Activated B cell treated with CpG ODN at 0.5 μM for 24 hours (primary cell): ENCODE measurements at regions not wholly inside any gene's neighbourhood (a gene's known extent, or its start where the extent isn't known, plus 50 kb on each side); places are given as distances from the start of the nearest gene placed in this dataset.

ENCODE experiments used
- ATAC-seq: fragments of 200-7000 bp; cut with Tn5 transposase; one replicate; pipeline ENCODE4 v1.10.0; 2021; ENCODE audit warnings: low read depth, mild to moderate bottlenecking, moderate library complexity
- CTCF ChIA-PET: fragments of 350-600 bp; sonication (Branson Sonifier 250); formaldehyde crosslinking; loops from one replicate; lab custom pipeline; 2021; ENCODE audit warnings: antibody characterized with exemption; lab: Charles Lee
- POLR2A ChIA-PET: fragments of 350-600 bp; sonication (Branson Sonifier 250); formaldehyde crosslinking; loops from one replicate; lab custom pipeline; 2021; ENCODE audit warnings: antibody characterized with exemption; lab: Charles Lee
- DNase-seq: peaks from one replicate; pipeline ENCODE4 v3.0.0; 2022
- H3K27ac Mint-ChIP-seq: one replicate; pipeline ENCODE4 v1.8.0; 2020; ENCODE audit warnings: mixed read lengths
- H3K27me3 Mint-ChIP-seq: one replicate; pipeline ENCODE4 v1.8.0; 2021; ENCODE audit warnings: mixed read lengths
- H3K36me3 Mint-ChIP-seq: one replicate; pipeline ENCODE4 v1.8.0; 2021; ENCODE audit warnings: low read depth, mixed read lengths
- H3K4me1 Mint-ChIP-seq: one replicate; pipeline ENCODE4 v1.8.0; 2021; ENCODE audit warnings: mixed read lengths
- H3K4me3 Mint-ChIP-seq: one replicate; pipeline ENCODE4 v1.8.0; 2020; ENCODE audit warnings: mild to moderate bottlenecking, mixed read lengths
- H3K9me3 Mint-ChIP-seq: one replicate; pipeline ENCODE4 v1.8.0; 2020; ENCODE audit warnings: mixed read lengths
- intact Hi-C: fragments of 100-400 bp; cut with micrococcal nuclease; formaldehyde crosslinking; loops from one replicate; pipeline ENCODE4 v1.15.1; 2024
- TF ChIP-seq, protein P1 (sequence below): fragments of 200-600 bp; IDR thresholded peaks from one replicate; pipeline ENCODE4 v1.8.0; 2022; ENCODE audit warnings: antibody characterized with exemption, mild to moderate bottlenecking

DNA sequence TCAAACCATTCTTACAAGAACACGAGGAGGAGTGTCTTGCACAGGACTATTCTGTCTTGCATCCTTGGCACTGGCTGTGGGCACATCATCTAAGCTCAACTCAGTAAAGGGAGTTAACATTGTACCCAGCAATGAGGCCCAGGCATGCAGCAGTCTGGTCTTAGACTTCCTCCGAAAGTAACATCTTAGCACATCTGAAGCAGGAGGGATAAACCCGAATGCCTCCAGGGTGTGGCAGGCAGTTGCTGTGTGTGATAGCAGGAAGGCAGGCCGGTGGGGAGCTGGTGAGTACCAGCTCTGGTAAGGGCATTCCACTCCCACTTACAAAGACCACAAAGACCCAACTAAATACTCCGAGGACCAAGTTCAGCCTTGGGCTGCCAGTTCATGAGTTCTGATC is 206.3 kb downstream of the TSN start:
- no peaks in the 10 kb centered on the region for H3K4me1 Mint-ChIP-seq
- POLR2A ChIA-PET, result no interaction called here
- TF ChIP-seq, protein P1, sequence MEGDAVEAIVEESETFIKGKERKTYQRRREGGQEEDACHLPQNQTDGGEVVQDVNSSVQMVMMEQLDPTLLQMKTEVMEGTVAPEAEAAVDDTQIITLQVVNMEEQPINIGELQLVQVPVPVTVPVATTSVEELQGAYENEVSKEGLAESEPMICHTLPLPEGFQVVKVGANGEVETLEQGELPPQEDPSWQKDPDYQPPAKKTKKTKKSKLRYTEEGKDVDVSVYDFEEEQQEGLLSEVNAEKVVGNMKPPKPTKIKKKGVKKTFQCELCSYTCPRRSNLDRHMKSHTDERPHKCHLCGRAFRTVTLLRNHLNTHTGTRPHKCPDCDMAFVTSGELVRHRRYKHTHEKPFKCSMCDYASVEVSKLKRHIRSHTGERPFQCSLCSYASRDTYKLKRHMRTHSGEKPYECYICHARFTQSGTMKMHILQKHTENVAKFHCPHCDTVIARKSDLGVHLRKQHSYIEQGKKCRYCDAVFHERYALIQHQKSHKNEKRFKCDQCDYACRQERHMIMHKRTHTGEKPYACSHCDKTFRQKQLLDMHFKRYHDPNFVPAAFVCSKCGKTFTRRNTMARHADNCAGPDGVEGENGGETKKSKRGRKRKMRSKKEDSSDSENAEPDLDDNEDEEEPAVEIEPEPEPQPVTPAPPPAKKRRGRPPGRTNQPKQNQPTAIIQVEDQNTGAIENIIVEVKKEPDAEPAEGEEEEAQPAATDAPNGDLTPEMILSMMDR, result no peak
- DNase-seq (no peak), ATAC-seq (no peak)
- H3K27me3 Mint-ChIP-seq, result peaks cover 3% of the 10 kb centered on the region
- H3K27ac Mint-ChIP-seq, result no peak overlapping the region
- no peaks in the 10 kb centered on the region for H3K9me3 Mint-ChIP-seq
- CTCF ChIA-PET, result no interaction called here
- no peak overlapping the region for H3K4me3 Mint-ChIP-seq
- no peaks in the 10 kb centered on the region for H3K36me3 Mint-ChIP-seq
- intact Hi-C loops, result no loop called here

DNA sequence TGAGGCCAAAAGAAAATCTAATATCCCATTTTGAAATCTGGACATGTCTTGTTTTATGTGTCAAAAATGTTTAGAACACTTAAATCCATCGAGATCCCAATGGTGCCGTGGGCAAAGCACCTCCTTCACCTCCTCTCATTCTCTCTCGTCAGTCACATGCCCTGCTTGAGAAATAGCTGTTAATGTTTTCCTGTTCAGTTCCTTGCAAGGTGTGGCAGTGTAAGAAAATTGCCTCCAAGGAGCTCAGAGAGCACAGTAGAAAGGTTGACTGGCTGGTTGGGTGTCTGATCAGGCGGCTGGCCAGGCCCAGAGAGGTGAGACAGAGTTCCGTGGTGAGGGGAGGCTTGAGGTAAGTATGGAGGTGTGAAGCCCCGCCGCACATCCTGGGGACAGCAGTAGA is 210.2 kb downstream of the TSN start:
- Mint-ChIP-seq H3K36me3 (no peaks in the 10 kb centered on the region), H3K4me3 (no peak overlapping the region), H3K27ac (no peak overlapping the region), H3K27me3 (no peaks in the 10 kb centered on the region), H3K9me3 (no peaks in the 10 kb centered on the region), H3K4me1 (no peaks in the 10 kb centered on the region)
- CTCF ChIA-PET, result no interaction called here
- no peak for ATAC-seq
- POLR2A ChIA-PET, result no interaction called here
- no peak for DNase-seq
- TF ChIP-seq, protein P1, result no peak
- intact Hi-C loops, result no loop called here

DNA sequence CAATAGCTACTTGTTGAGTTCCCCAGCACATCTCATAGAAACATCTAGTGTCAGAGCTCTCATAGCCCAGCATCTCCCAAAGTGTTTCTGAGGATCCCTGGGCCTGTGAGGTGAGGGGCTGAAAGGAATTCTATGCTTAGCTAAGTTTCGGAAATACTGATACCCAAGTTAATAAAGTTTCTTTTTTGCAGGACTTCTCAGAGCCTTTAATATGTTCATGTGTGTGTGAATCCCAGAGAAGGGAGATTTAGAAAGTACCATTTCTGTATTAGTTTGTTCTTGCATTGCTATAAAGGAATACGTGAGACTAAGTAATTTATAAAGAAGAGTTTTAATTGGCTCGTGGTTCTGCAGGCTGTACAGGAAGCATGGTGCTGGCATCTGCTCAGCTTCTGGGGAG is 211.2 kb downstream of the TSN start:
- Mint-ChIP-seq H3K36me3 (no peaks in the 10 kb centered on the region), H3K27me3 (no peaks in the 10 kb centered on the region), H3K4me1 (no peaks in the 10 kb centered on the region), H3K9me3 (no peaks in the 10 kb centered on the region), H3K27ac (no peak overlapping the region), H3K4me3 (no peak overlapping the region)
- no peak for DNase-seq
- POLR2A ChIA-PET, result no interaction called here
- CTCF ChIA-PET, result no interaction called here
- intact Hi-C loops, result no loop called here
- ATAC-seq, result no peak
- TF ChIP-seq, protein P1, result no peak

DNA sequence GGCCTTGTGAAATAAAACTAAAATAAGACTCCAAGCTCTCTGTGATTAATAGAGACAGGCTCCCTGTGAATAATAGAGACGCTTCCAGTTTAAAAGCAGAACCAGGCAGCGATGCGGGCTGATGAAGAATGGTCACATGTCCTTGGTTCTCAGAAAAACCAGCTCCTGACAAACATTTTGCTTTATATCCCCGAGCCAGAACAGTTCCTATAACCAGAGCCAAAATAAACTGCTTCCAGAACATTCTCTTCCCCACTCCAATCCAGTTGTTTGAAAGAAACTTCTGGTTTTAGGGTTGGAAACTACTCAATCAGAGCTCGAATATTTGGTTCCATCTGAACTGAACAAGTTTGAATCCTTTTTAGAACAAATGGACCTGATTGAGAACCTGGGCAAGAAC is 213.7 kb downstream of the TSN start:
- CTCF ChIA-PET, result no interaction called here
- no peak overlapping the region for H3K4me3 Mint-ChIP-seq
- POLR2A ChIA-PET, result no interaction called here
- ATAC-seq (no peak), DNase-seq (no peak)
- no peaks in the 10 kb centered on the region for H3K9me3 Mint-ChIP-seq
- intact Hi-C loops, result no loop called here
- H3K27me3 Mint-ChIP-seq, result no peaks in the 10 kb centered on the region
- no peaks in the 10 kb centered on the region for H3K36me3 Mint-ChIP-seq
- no peak overlapping the region for H3K27ac Mint-ChIP-seq
- TF ChIP-seq, protein P1, result no peak
- no peaks in the 10 kb centered on the region for H3K4me1 Mint-ChIP-seq

DNA sequence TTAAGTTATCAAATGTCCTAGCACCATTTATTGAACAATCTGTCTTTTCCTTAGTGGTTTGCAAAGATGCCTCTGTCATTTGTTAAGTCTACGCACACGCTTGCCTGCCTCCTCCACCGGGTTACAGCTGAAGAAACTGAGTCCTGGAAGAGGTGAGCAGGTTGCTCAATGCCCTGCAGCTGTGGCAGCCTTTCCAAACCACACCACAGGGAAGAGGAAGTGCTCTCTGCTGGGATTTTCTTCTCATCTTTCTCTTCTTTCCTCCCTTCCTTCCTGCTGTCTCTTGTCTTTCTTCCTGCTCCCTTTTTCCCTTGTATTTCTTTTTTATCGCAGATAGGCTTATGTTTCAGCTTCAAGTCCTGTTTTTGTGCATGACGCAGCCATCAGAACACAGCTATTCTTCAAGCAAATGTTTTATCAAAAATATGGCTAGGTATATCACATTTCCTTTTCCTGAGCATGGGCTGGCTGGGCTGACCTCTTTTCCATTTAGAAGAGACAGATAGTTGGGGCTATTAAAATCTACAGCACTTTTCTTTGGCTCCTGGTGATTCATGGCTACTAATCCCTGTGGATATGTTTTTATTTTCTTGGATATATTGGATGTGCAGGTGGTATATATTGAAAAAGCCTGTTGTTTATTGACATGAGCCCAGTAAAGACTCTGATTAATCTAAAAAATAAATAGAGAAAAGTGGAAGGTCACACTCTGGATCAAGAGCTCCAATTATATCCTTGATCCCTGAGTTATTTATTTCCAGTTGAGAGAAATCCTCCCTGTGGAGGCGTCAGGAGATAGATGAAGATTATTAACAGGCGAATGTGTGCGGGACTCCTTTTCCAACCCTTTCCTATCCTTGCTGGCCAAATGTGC is 214.6 kb downstream of the TSN start:
- POLR2A ChIA-PET, result no interaction called here
- H3K4me3 Mint-ChIP-seq, result no peak overlapping the region
- H3K36me3 Mint-ChIP-seq, result no peaks in the 10 kb centered on the region
- no peaks in the 10 kb centered on the region for H3K4me1 Mint-ChIP-seq
- ATAC-seq (no peak), DNase-seq (no peak)
- no peaks in the 10 kb centered on the region for H3K27me3 Mint-ChIP-seq
- intact Hi-C loops, result no loop called here
- TF ChIP-seq, protein P1, result no peak
- no peak overlapping the region for H3K27ac Mint-ChIP-seq
- no peaks in the 10 kb centered on the region for H3K9me3 Mint-ChIP-seq
- CTCF ChIA-PET, result no interaction called here
